ENCODE measurements at regions not wholly inside any gene's neighbourhood (a gene's known extent, or its start where the extent isn't known, plus 50 kb on each side); places are given as distances from the start of the nearest gene placed in this dataset.
A peak's percentile ranks its signal among the peaks of the same experiment; 100 is the strongest.

DNA sequence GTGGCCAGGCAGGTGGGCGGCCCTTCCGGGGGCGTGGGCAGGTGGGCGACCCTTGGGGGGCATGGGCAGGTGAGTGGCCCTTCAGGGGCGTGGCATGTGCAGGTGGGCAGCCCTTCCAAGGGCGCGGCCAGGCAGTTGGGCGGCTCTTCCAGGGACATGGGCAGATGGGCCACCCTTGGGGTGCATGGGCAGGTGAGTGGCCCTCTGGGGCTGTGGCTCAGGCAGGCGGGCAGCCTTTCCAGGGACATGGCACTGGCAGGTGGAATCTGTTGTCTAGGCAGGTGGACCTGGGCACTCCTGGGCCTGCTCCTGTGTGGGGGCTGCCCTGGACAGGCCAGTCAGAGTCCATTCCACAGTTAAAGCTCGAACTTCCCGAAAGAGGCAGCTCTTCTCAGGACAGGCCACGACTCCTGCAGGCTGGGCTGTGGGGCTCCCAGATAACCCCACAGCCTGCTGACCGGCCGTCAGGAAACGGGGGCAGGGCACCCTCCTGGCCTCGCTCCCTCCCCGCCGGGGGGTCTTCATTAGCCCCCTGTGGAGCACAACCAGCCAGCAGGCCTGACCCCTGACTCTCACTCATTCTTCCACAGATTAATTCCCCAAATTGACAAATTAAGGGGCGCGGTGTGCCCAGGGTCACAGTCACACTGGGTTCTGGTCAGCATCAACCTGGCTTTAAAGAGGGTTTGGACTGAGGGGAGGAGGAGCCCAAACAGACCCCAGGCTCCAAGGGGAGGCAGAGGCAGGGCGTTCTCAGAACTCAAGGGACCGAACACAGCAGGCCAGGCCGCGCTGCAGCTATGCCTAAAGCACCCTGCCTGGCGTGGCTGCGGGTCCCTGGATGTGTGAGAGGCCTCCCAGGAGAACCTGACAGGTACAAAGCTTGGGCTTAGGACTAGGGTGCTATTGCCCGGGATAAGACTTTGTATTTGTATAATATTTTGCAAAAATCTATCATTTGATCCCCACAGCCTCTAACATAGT lies 130.0 kb downstream of the DLL1 start:
- DNase-seq (ENCODE audit: low read depth), result no peak

DNA sequence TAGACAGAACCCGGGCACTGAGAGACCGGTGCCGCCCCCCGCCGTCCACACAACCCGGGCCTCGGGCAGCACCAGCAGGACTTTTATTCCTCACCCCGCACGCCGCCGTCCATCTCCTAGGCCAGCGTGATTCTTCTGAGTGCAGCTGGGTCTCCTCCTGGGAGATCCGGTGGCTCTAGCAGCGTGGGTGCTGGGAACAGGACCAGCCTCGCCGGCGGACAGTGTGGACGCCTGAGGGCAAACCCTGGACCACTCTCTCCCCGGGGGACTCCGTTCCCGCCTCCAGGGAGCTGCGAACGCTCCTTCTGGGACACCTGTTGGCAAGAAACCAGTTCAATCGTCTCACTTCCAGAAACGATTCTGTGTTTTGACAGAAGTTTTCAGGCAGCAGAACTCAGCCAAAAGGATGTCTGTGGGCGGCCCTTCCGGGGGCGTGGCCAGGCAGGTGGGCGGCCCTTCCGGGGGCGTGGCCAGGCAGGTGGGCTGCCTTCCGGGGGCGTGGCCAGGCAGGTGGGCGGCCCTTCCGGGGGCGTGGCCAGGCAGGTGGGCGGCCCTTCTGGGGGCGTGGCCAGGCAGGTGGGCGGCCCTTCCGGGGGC lies 130.7 kb downstream of the DLL1 start:
- DNase-seq (ENCODE audit: low read depth), result no peak

DNA sequence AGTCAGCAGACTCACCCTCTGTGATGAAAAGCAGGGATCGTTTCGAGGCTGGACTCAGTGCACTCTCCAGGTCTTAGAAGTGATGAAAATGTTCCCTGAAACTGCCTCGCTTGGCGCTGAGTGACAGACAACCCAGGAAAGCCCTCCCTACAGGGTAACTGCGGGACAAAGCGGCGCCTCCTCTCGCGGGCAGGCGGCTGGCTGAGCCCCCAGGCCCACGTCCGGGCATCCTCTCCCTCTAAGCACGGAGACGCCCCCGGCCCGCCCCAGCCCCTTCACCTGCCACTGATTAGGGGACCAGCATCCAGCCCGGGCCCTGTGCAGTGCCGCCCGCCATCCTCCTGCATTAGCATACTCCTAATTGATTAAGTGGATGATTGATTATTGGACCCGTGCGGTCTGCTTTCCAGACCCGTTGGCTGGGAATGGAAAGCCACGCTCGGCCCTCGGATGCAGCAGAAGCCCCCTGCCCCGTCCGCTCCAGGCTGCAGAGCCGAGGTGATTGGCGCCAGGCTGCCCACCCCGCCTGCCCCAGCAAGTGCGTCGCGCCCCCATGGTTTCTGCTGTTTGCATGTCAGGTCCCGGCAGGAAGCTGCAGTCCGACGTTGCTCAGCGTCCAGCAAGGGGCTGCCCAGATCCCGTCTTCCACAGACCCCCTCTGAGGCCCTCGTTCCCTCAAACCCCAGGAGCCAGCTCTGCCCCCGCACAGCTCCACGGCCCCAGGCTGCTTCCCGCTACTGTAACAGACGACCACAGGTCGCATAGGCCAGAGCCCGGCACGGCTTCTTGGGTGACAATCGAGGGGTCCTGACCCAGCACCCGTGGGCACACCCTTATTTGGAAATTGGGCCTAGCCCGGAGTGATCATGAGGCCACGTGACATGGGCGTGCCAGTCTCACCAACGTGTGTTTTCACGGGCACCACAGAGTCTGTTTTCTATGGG lies 131.6 kb downstream of the DLL1 start:
- no peak for DNase-seq (ENCODE audit: low read depth)

DNA sequence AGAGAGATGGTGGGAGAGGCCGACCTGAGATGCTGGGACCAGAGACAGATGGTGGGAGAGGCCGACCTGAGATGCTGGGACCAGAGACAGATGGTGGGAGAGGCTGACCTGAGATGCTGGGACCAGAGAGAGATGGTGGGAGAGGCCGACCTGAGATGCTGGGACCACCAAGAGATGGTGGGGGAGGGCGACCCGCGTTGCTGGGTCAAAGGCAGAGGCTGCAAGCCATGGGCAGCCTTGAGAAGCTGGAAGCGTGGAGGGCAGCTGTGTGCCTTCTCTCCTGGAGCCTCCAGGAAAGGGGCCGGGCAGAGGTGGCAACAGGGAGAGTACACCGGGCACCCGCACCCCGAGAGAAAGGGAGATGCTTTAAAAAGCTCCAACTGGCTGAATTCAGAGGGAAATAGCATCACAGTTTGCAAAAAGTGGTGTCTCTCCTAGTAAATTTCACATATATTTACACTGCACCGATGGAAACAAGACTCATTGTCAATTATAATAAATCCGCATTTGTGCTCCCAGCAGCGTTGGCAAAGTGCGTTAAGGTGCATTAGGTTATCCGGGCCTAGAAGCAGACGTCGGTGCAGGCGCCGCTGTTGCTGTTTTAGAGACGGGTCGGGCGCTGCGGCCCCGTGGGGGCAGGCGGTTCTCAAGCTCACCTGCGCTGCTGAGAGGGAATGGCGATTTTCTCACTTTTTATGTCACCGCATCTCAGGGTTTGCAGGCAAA lies 132.4 kb downstream of the DLL1 start:
- DNase-seq (ENCODE audit: low read depth), result no peak

DNA sequence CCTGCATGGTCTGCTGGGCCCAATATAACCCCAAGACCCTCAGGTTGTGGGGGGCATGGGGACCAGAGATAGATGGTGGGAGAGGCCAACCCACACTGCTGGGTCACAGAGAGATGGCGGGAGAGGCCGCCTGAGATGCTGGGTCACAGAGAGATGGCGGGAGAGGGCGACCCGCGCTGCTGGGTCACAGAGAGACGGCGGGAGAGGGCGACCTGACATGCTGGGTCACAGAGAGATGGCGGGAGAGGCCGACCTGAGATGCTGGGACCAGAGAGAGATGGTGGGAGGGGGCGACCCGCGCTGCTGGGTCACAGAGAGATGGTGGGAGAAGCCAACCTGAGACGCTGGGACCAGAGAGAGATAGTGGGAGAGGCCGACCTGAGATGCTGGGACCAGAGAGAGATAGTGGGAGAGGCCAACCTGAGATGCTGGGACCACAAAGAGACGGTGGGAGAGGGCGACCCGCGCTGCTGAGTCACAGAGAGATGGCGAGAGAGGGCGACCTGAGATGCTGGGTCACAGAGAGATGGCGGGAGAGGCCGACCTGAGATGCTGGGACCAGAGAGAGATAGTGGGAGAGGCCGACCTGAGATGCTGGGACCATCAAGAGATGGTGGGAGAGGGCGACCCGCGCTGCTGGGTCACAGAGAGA lies 133.2 kb downstream of the DLL1 start:
- no peak for DNase-seq (ENCODE audit: low read depth)

DNA sequence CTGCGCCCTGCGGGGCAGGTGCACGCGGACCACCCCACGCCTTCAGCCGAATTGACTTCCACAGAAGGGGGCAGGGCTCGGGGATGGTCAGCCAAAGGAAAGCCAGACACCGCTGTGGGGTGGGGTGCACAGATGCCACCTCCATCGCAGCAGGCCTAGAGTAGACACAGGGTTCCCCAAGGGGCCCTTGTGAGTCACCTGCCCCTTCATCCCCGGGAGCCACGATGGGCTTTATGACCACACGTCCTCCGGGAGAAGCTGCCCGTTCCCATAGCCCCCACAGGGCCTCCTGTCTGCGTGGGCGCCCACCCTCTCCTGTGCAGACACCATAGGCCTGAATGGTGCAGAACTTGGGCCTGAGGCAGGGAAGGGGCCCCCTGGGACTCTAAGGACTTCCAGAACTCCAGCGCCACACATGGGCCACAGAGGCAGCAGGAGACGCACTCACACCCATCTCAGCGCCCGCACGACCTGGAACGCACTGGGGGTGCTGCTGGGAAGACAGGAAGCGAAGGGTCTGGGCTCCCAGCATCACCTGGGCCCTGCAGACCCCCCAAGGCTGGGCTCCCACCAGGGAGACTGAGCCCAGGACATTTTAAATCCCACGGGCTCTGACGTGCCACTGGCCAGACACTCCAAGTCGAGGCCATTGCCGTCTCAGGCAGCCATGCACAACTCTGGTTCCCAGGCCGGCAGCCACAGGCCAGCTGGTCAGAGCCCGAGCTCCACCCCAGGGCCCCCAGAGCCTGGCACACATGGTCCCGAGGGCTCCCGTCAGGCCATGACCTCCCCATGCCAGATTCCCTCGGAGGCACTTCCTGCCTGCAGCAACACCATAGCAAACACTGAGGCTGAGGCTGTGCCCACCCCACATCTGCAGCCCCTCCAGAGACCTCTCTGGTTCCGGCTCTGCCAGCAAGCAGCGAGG lies 134.2 kb downstream of the DLL1 start:
- no peak for DNase-seq (ENCODE audit: low read depth)

DNA sequence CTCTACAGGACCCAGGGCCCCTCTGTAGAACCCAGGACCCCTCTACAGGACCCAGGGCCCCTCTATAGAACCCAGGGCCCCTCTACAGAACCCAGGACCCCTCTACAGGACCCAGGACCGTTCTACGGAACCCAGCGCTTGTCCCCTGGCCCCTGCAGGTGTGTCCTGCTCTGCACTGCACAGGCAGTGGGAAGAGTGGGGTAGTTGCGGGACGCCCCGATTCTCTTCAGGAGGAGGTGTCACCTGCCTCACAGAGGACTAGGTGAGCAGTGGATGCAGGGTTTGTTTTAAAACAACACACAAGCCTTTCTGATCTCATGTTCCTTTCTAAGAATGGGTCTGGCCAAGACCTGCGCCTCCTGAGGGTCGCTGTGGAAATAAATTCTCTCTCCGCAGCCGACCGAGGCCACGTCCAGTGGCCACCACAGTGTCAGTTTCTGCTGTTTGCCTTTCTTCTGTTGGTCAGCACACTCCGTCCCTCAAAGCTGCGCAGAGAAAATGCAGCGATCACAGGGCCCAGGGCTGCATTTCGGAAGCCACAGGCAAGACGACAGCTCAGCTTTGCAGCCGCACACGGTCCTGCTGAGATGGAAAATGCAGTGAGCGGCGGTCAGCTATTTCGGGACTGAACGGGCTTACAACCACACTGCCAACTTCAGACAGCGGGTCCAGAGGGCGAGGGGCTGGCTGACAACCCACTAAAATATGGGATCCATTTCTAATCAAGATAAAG lies 135.2 kb downstream of the DLL1 start:
- no peak for DNase-seq (ENCODE audit: low read depth)

DNA sequence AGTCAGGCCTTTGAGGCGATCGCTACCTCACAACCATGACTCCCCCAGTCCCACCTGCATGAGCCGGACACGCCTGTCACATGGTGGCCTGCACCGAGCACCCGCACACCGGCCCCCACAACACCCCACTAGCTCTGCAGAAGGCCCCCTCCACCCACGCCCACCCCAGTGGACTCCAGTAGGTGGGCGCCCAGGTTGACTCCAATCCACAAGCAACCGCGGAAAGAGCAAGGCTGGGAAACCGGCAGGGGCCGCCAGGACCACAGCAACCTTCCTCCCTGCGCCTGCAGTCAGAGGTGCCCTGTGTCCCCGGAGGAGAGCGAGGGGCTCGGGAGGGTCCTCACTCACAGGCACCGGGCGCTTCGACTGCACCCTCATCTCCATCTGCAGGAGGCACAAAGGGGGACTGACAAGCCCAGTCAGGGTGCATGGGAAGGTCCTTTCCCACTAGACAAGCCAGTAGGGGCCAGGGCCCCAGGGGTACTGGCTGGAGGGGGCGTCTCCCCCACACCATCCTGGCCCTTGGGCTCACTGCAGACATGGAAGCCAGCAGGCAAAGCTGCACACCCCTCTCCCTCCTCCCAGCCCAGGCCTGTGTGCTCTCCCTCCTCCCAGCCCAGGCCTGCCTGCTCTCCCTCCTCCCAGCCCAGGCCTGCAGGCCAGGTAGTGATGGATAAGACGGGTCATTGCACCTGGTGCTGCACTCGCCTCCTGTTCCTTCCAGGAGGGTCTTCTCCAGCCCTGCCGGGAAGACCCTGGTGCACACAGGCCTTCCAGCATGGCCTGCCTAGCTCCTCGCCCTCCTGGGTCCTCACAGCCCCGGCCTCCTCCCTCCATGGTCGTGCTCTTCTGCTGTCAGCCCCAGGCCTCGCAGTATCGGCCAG lies 137.2 kb downstream of the DLL1 start:
- no peak for DNase-seq (ENCODE audit: low read depth)

DNA sequence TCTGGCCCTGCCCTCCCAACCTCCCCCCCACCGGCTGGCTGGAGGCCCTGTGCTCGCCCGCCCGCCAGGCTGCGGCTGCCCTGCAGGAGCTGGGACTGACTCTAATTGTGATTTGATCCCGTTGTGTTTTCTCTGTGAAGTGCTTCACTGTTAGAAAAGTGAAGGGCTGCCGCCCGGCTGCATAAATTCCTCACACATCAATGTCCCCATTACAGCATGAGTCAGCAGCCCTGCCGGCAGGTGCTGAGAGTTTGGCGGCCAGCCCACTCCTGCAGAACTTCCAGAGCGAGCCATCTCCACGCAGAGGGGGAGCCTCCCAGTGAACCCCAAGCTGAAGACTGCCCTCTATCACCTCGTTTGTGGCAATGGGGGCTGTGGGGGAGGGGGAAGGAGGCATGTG lies 137.9 kb downstream of the DLL1 start:
- peak; percentile 13 for DNase-seq (ENCODE audit: low read depth)

DNA sequence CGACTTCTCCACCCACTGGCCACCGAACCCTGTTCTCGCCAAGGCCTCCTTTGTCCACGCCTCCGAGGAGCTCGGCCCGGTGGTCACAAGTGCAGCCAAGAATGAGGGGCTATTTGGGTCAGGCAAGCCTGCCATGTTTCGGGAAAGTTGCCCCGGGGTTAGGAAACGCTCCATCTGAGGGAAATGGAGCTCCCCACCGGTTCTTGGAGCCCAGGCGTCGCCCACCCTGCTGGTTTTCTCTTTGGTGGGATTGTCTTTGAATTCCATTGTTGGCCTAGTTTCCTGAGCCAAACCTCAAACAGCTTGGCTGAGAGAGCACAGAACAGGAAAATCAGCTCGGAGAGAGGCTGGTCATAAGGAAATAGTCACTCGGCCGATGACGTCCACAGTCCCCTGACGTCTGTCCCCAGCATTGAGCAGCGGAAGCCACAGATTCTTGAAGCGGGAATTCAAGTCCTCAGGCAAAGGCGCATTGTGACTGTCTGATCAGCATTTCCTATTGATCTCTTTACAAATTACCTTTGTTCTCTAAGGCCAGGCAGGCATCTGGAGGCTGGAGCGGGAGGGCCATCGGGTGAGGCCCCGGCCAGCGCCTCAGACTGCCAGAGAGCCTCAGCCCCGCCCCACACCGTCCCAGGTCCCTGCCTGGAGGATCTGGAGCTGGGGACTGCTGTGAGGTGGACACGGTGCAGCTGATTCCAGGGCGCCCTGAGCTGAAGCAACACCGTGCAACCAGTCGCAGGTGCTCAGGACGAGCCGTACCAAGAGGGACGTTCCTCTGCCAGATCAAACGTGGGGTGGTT lies 138.6 kb downstream of the DLL1 start:
- no peak for DNase-seq (ENCODE audit: low read depth)

DNA sequence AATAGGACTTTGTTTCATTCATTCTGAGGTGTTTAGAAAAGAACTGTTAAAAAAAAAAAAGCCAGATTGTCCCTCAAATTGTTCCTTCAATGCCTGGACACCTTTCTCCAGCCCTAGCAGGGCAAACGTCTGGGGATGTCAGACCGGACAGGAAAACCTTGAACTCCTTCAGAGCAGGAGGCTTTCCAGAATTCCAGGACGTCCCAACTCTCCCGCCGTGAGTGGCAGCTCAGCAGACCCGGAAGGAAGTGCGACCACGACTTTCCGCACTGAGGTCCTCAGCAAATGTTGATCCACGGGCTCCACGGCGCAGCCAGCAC lies 139.1 kb downstream of the DLL1 start:
- DNase-seq (ENCODE audit: low read depth), result no peak

DNA sequence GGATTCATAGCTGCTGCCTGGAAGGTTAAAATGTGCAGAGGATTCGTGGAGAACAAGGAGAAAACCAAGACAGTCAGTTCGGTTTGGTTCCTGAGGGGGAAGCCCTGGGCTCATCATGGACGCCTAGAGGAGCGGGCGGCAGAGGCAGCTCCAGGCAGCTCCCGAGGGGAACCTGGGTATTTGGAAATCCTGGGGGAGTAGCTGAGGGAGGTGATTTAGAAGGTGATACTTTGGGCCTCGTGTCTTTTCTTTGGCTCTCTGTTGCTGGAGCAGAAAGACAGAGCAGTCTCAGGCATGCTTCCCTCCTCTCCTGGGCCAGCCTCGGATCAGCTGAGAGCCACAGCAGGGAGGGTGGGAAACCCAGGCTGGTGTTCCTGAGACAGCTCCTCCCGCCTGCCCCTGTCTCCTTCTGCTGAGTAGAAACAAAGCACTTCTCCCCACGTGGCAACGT lies 139.5 kb downstream of the DLL1 start:
- no peak for DNase-seq (ENCODE audit: low read depth)

DNA sequence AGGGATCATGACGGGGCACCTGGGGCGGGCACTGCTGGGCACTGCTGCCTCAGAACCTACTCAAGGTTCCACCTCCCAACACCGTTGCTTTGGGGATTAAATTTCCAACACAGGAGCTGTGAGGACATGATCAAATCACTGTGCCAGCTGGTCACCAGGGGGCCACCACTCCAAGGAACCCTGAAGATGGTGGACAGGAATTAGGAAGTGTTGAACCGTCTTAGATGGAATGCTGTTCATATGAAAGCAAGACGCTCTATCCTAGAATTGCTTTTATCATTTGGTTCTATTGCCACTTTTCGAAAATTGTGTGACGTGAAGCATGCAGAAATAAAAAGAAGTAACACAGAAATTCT lies 140.3 kb downstream of the DLL1 start:
- DNase-seq (ENCODE audit: low read depth), result no peak

DNA sequence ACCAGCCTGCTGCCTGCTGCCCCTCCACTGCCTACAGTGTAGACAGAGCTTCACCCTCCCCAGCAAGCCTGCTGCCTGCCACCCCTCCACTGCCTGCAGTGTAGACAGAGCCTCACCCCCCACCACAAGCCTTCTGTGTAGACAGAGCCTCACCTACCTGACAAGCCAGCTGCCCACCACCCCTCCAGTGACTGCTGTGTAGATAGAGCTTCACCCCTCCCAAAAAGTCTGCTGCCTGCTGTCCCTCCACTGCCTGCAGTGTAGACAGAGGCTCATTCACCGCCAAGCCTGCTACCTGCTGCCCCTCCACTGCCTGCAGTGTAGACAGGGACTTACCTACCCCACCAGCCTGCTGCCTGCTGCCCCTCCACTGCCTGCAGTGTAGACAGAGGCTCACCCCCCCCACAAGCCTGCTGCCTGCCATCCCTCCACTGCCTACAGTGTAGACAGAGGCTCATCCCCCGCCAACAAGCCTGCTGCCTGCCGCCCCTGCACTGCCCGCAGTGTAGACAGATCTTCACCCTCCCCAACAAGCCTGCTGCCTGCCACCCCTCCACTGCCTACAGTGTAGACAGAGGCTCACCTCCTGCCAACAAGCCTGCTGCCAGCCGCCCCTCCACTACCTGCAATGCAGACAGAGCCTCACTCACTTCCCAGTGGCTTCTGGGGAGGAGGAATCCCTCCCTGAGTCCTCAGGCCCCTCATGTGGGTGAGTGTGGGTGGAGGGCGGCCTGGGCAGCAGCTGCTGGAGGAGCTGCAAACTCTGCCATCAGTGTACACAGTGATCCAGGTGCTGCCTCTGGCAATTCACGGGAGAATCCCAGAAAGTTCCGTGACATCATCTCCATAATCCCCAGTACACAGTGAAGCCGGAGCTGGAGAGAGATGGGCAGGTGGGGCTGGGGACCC lies 140.9 kb downstream of the DLL1 start:
- no peak for DNase-seq (ENCODE audit: low read depth)

DNA sequence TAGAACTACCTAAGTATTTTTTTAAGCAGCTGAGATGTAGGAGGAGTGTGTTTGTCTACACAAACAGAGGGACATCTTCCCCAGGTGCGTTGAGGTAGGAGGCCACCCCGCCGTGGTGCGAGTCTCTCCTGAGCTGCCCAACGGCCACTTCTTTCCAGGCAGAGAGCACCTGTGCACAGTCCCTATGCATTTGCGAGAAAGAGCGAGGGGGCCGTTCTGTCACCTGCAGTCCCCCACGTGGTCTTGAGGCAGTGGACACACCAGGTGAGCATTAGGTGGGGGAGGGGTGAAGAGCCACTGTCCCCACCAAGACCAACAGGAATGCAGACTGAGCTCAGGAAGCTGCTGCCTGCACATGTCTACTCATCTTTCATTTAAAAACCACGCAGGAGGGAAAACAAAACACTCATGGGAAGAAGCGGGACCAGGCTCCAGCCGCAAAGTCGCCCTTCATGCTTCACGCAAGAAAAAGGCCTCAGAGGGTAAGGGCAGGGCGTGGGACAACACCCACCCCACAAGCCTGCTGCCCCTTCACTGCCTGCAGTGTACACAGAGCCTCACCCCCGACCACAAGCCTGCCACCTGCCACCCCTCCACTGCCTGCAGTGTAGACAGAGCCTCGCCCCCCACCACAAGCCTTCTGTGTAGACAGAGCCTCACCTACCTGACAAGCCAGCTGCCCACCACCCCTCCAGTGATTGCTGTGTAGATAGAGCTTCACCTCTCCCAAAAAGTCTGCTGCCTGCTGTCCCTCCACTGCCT lies 142.0 kb downstream of the DLL1 start:
- DNase-seq (ENCODE audit: low read depth), result no peak

Data from stimulated activated CD4-positive, alpha-beta T cell treated with anti-CD3 and anti-CD28 coated beads, Interleukin-2, amount 100 ng/mL, for 4 hours (primary cell).